Neural progenitor cell (in vitro differentiated cells): ENCODE measurements at regions not wholly inside any gene's neighbourhood (a gene's known extent, or its start where the extent isn't known, plus 50 kb on each side); places are given as distances from the start of the nearest gene placed in this dataset.

ENCODE experiments used
- CTCF ChIP-seq: fragments of 200-600 bp; sonication (generic); IDR thresholded peaks from 2 replicates; pipeline ENCODE4 v1.5.1; 2017; ENCODE audit warnings: antibody characterized with exemption, mild to moderate bottlenecking
- EZH2 ChIP-seq: fragments of 200-600 bp; sonication (generic); IDR thresholded peaks from 2 replicates; pipeline ENCODE4 v1.6.1; 2017; ENCODE audit warnings: antibody characterized with exemption, mild to moderate bottlenecking, moderate library complexity
- EZH2phosphoT487 ChIP-seq: fragments of 200-600 bp; sonication (generic); IDR thresholded peaks from 2 replicates; pipeline ENCODE4 v1.6.1; 2017; ENCODE audit warnings: antibody characterized with exemption

GRCh38 chr2:188835006-188835405 lies 139.2 kb upstream of the COL3A1 start:
- TF ChIP-seq CTCF: no peak
- no peak for TF ChIP-seq EZH2phosphoT487
- TF ChIP-seq EZH2: no peak
